Mesendoderm (in vitro differentiated cells): ENCODE measurements at regions not wholly inside any gene's neighbourhood (a gene's known extent, or its start where the extent isn't known, plus 50 kb on each side); places are given as distances from the start of the nearest gene placed in this dataset.

ENCODE experiments used
- DNase-seq: peaks from one replicate; pipeline ENCODE4 v3.0.0; 2013
- H2AK5ac ChIP-seq: 2 replicates; pipeline ENCODE4 v1.6.1; 2013; ENCODE audit warnings: low read length, inconsistent platforms
- H2BK120ac ChIP-seq: 2 replicates; pipeline ENCODE4 v1.6.1; 2013; ENCODE audit warnings: low read depth, mild to moderate bottlenecking, low read length, moderate library complexity, mixed read lengths
- H2BK15ac ChIP-seq: replicated peaks from 2 replicates; pipeline ENCODE4 v1.6.1; 2013; ENCODE audit warnings: low read depth, mild to moderate bottlenecking, moderate library complexity
- H2BK5ac ChIP-seq: 2 replicates; pipeline ENCODE4 v1.6.1; 2013; ENCODE audit warnings: low read length, inconsistent platforms
- H3K18ac ChIP-seq: 2 replicates; pipeline ENCODE4 v1.6.1; 2013; ENCODE audit warnings: mild to moderate bottlenecking, low read length, mixed read lengths
- H3K23ac ChIP-seq: one replicate; pipeline ENCODE4 v1.6.1; 2013; ENCODE audit warnings: low read length
- H3K27ac ChIP-seq: 2 replicates; pipeline ENCODE4 v1.5.1; 2013; ENCODE audit warnings: low read depth, mild to moderate bottlenecking, inconsistent platforms, low read length, moderate library complexity
- H3K27me3 ChIP-seq: 2 replicates; pipeline ENCODE4 v1.6.1; 2013; ENCODE audit warnings: low read length, control low read depth, mild to moderate bottlenecking, inconsistent platforms; ENCODE audit not compliant: insufficient read depth, poor library complexity
- H3K36me3 ChIP-seq: 2 replicates; pipeline ENCODE4 v1.6.1; 2013; ENCODE audit warnings: low read length, inconsistent platforms; ENCODE audit not compliant: control insufficient read depth, insufficient read depth
- H3K4ac ChIP-seq: one replicate; pipeline ENCODE4 v1.6.1; 2013; ENCODE audit warnings: low read depth, mild to moderate bottlenecking, low read length, moderate library complexity
- H3K4me1 ChIP-seq: 2 replicates; pipeline ENCODE4 v1.6.1; 2013; ENCODE audit warnings: low read depth, low read length, inconsistent platforms; ENCODE audit not compliant: control insufficient read depth
- H3K4me2 ChIP-seq: 2 replicates; pipeline ENCODE4 v1.6.1; 2013; ENCODE audit warnings: low read length
- H3K4me3 ChIP-seq: 2 replicates; pipeline ENCODE4 v1.5.1; 2013; ENCODE audit warnings: mild to moderate bottlenecking, low read length
- H3K56ac ChIP-seq: one replicate; pipeline ENCODE4 v1.6.1; 2013; ENCODE audit warnings: low read length
- H3K79me1 ChIP-seq: 2 replicates; pipeline ENCODE4 v1.6.1; 2013; ENCODE audit warnings: low read length, inconsistent platforms
- H3K79me2 ChIP-seq: 2 replicates; pipeline ENCODE4 v1.6.1; 2013; ENCODE audit warnings: mild to moderate bottlenecking, low read length; ENCODE audit not compliant: control insufficient read depth, insufficient read depth
- H3K9ac ChIP-seq: 2 replicates; pipeline ENCODE4 v1.6.1; 2013; ENCODE audit warnings: low read length, inconsistent platforms
- H4K5ac ChIP-seq: one replicate; pipeline ENCODE4 v1.6.1; 2013; ENCODE audit warnings: low read length
- H4K8ac ChIP-seq: one replicate; pipeline ENCODE4 v1.6.1; 2013; ENCODE audit warnings: low read depth, mild to moderate bottlenecking, control low read depth, low read length, moderate library complexity
- WGBS: extraction: QIAGEN DNeasy Blood & Tissue Kit; methylation state at CpG from one replicate; pipeline ENCODE4 v1.1.7; 2013; ENCODE audit warnings: low lambda C conversion rate, missing lambda C conversion rate; ENCODE audit not compliant: insufficient coverage; ENCODE audit errors: extremely low coverage; 5-methylcytosine and 5-hydroxymethylcytosine counted together

GRCh38 chr12:42669553-42669952 is 80.0 kb upstream of the PRICKLE1 start:
- Histone ChIP-seq H3K4ac (no peak overlapping the region), H2BK120ac (no peak overlapping the region), H3K4me1 (peaks cover 3% of the 10 kb centered on the region), H3K79me2 (no peaks in the 10 kb centered on the region), H3K18ac (no peak overlapping the region), H3K4me3 (no peak overlapping the region), H3K79me1 (no peaks in the 10 kb centered on the region), H3K27ac (no peak overlapping the region), H3K56ac (no peak overlapping the region), H3K23ac (no peak overlapping the region), H3K36me3 (no peaks in the 10 kb centered on the region), H3K4me2 (no peak overlapping the region), H3K9ac (no peak overlapping the region), H2BK15ac (peak overlapping the region; percentile 89), H4K5ac (no peak overlapping the region), H2BK5ac (no peak overlapping the region), H3K27me3 (no peaks in the 10 kb centered on the region), H2AK5ac (no peak overlapping the region), H4K8ac (no peak overlapping the region)
- DNase-seq = peak; percentile 86
- no CpG with 5 or more reads among the region's 2 CpGs for WGBS

- DNase-seq = no peak
- no peaks in the 10 kb centered on the region for H3K27me3 ChIP-seq
- no peak overlapping the region for H3K27ac ChIP-seq
- no peak overlapping the region for H3K56ac ChIP-seq
- no peak overlapping the region for H2BK120ac ChIP-seq
- H3K4me2 ChIP-seq = no peak overlapping the region
- H3K23ac ChIP-seq = no peak overlapping the region
- H3K4me1 ChIP-seq = peaks cover 2% of the 10 kb centered on the region
- H4K5ac ChIP-seq = no peak overlapping the region
- H3K4me3 ChIP-seq = no peak overlapping the region
- no peak overlapping the region for H4K8ac ChIP-seq
- H2AK5ac ChIP-seq = no peak overlapping the region
- whole genome bisulfite sequencing = no CpG with 5 or more reads among the region's 5 CpGs
- no peak overlapping the region for H3K9ac ChIP-seq
- no peaks in the 10 kb centered on the region for H3K79me1 ChIP-seq
- H2BK15ac ChIP-seq = no peak overlapping the region
- peak overlapping the region; percentile 25 for H2BK5ac ChIP-seq
- no peaks in the 10 kb centered on the region for H3K36me3 ChIP-seq
- no peak overlapping the region for H3K18ac ChIP-seq
- no peak overlapping the region for H3K4ac ChIP-seq
- H3K79me2 ChIP-seq = no peaks in the 10 kb centered on the region
These were observed 77.2 kb upstream of the PRICKLE1 start for GRCh38 chr12:42666671-42667243.

GRCh38 chr12:42663621-42664020 is 74.1 kb upstream of the PRICKLE1 start:
- no CpG with 5 or more reads among the region's 3 CpGs for WGBS

GRCh38 chr12:42660968-42661937 is 71.7 kb upstream of the PRICKLE1 start:
- Histone ChIP-seq H2BK15ac (no peak overlapping the region), H3K36me3 (no peaks in the 10 kb centered on the region), H3K23ac (no peak overlapping the region), H3K4ac (no peak overlapping the region), H3K79me2 (no peaks in the 10 kb centered on the region), H2AK5ac (no peak overlapping the region), H3K56ac (no peak overlapping the region), H3K27me3 (no peaks in the 10 kb centered on the region), H3K4me3 (no peak overlapping the region), H3K4me2 (no peak overlapping the region), H3K79me1 (no peaks in the 10 kb centered on the region), H3K4me1 (no peaks in the 10 kb centered on the region), H3K18ac (no peak overlapping the region), H3K27ac (no peak overlapping the region), H3K9ac (no peak overlapping the region), H2BK5ac (no peak overlapping the region), H2BK120ac (no peak overlapping the region), H4K5ac (no peak overlapping the region), H4K8ac (no peak overlapping the region)
- DNase-seq = no peak
- WGBS = no CpG with 5 or more reads among the region's 3 CpGs

More at GRCh38 chr12:42663621-42664020, 74.1 kb upstream of the PRICKLE1 start:
- no peaks in the 10 kb centered on the region for H3K27me3 ChIP-seq
- no peak overlapping the region for H3K56ac ChIP-seq
- DNase-seq = no peak
- H2BK15ac ChIP-seq = no peak overlapping the region
- H3K4me3 ChIP-seq = no peak overlapping the region
- no peak overlapping the region for H2BK120ac ChIP-seq
- H4K5ac ChIP-seq = no peak overlapping the region
- H3K4me1 ChIP-seq = no peaks in the 10 kb centered on the region
- no peak overlapping the region for H3K23ac ChIP-seq
- no peaks in the 10 kb centered on the region for H3K79me2 ChIP-seq
- peak overlapping the region; percentile 30 for H3K18ac ChIP-seq
- H3K79me1 ChIP-seq = no peaks in the 10 kb centered on the region
- H2BK5ac ChIP-seq = no peak overlapping the region
- H4K8ac ChIP-seq = no peak overlapping the region
- H3K4me2 ChIP-seq = no peak overlapping the region
- H2AK5ac ChIP-seq = no peak overlapping the region
- no peak overlapping the region for H3K9ac ChIP-seq
- H3K36me3 ChIP-seq = no peaks in the 10 kb centered on the region
- no peak overlapping the region for H3K4ac ChIP-seq
- H3K27ac ChIP-seq = no peak overlapping the region

- Histone ChIP-seq H2AK5ac (no peak overlapping the region), H2BK120ac (no peak overlapping the region), H3K79me2 (no peaks in the 10 kb centered on the region), H4K8ac (no peak overlapping the region), H3K27ac (no peak overlapping the region), H3K4ac (no peak overlapping the region), H3K36me3 (no peaks in the 10 kb centered on the region), H3K4me3 (no peak overlapping the region), H3K27me3 (no peaks in the 10 kb centered on the region), H3K4me2 (no peak overlapping the region), H3K23ac (no peak overlapping the region), H4K5ac (no peak overlapping the region), H3K9ac (no peak overlapping the region), H2BK5ac (no peak overlapping the region), H3K4me1 (no peaks in the 10 kb centered on the region), H3K56ac (no peak overlapping the region), H3K18ac (no peak overlapping the region), H2BK15ac (no peak overlapping the region), H3K79me1 (no peaks in the 10 kb centered on the region)
- DNase-seq = no peak
- no CpG with 5 or more reads among the region's 1 CpG for WGBS
These were observed 70.6 kb upstream of the PRICKLE1 start for GRCh38 chr12:42660117-42660516.
